Neural progenitor cell (in vitro differentiated cells): ENCODE measurements at regions not wholly inside any gene's neighbourhood (a gene's known extent, or its start where the extent isn't known, plus 50 kb on each side); places are given as distances from the start of the nearest gene placed in this dataset.

Experiments
- CTCF ChIP-seq: fragments of 200-600 bp; sonication (generic); IDR thresholded peaks from 2 replicates; pipeline ENCODE4 v1.5.1; 2017; ENCODE audit warnings: antibody characterized with exemption, mild to moderate bottlenecking
- EZH2phosphoT487 ChIP-seq: fragments of 200-600 bp; sonication (generic); IDR thresholded peaks from 2 replicates; pipeline ENCODE4 v1.6.1; 2017; ENCODE audit warnings: antibody characterized with exemption

GRCh38 chr16:85526185-85526974 is 86.7 kb upstream of the GSE1 start:
- TF ChIP-seq CTCF (no peak), EZH2phosphoT487 (no peak)
